ENCODE measurements at regions not wholly inside any gene's neighbourhood (a gene's known extent, or its start where the extent isn't known, plus 50 kb on each side); places are given as distances from the start of the nearest gene placed in this dataset.

DNA sequence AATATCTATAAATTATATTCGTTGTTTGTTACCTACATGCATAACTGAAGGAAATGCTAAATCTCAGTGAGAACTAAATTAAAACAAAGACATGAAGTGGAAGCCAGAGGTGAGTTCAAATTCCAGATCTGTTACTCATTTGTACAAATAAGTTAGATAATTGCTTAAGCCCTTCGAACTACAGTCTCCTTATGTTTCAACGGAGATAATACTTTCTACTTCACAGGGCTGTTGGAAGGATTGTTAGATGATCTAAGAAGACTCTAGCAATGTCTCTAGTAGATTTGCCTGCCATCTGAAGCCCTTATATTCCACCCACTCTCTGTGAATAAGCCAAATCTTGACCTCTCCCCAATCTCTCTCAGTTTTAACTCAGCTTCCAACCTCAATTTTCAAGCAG lies 125.8 kb downstream of the P2RY1 start:
- ChIA-PET CTCF (no interaction called here), POLR2A (no interaction called here)
- TF ChIP-seq CTCF (IDR thresholded peaks at IDR 0.05) = no peak
- ATAC-seq = no peak
- no peaks in the 10 kb centered on the region for H3K4me1 Mint-ChIP-seq (ENCODE audit: low read depth)
- no peak for DNase-seq
- H3K36me3 Mint-ChIP-seq (ENCODE audit: low read depth) = no peaks in the 10 kb centered on the region
- H3K27me3 Mint-ChIP-seq = no peaks in the 10 kb centered on the region
- H3K9me3 Mint-ChIP-seq = no peaks in the 10 kb centered on the region
- intact Hi-C loops (cut with micrococcal nuclease) = no loop called here
- H3K4me3 Mint-ChIP-seq = no peak overlapping the region
- no peak overlapping the region for H3K27ac Mint-ChIP-seq

GRCh38 chr3:152961323-152961722 lies 126.4 kb downstream of the P2RY1 start:
- no peaks in the 10 kb centered on the region for H3K36me3 Mint-ChIP-seq (ENCODE audit: low read depth)
- ATAC-seq (no peak), DNase-seq (no peak)
- no peak overlapping the region for H3K27ac Mint-ChIP-seq
- H3K4me1 Mint-ChIP-seq (ENCODE audit: low read depth) = no peaks in the 10 kb centered on the region
- H3K9me3 Mint-ChIP-seq = no peaks in the 10 kb centered on the region
- ChIA-PET POLR2A (no interaction called here), CTCF (no interaction called here)
- no peak overlapping the region for H3K4me3 Mint-ChIP-seq
- TF ChIP-seq CTCF (IDR thresholded peaks at IDR 0.05) = peak; percentile 20
- intact Hi-C loops (cut with micrococcal nuclease) = no loop called here
- H3K27me3 Mint-ChIP-seq = no peaks in the 10 kb centered on the region

- DNase-seq = no peak
- no peaks in the 10 kb centered on the region for H3K9me3 Mint-ChIP-seq
- no peak for ATAC-seq
- TF ChIP-seq CTCF (IDR thresholded peaks at IDR 0.05) = no peak
- no peaks in the 10 kb centered on the region for H3K27me3 Mint-ChIP-seq
- ChIA-PET CTCF (no interaction called here), POLR2A (interaction anchor here (0.6 kb wide), 1 partner anchor 29 kb away, joined by 3 read pairs; no protein-coding TSS in a partner anchor)
- no peak overlapping the region for H3K4me3 Mint-ChIP-seq
- H3K36me3 Mint-ChIP-seq (ENCODE audit: low read depth) = no peaks in the 10 kb centered on the region
- H3K27ac Mint-ChIP-seq = no peak overlapping the region
- intact Hi-C loops (cut with micrococcal nuclease) = no loop called here
- no peaks in the 10 kb centered on the region for H3K4me1 Mint-ChIP-seq (ENCODE audit: low read depth)
Observed at GRCh38 chr3:152964911-152965609, 130.1 kb downstream of the P2RY1 start.

DNA sequence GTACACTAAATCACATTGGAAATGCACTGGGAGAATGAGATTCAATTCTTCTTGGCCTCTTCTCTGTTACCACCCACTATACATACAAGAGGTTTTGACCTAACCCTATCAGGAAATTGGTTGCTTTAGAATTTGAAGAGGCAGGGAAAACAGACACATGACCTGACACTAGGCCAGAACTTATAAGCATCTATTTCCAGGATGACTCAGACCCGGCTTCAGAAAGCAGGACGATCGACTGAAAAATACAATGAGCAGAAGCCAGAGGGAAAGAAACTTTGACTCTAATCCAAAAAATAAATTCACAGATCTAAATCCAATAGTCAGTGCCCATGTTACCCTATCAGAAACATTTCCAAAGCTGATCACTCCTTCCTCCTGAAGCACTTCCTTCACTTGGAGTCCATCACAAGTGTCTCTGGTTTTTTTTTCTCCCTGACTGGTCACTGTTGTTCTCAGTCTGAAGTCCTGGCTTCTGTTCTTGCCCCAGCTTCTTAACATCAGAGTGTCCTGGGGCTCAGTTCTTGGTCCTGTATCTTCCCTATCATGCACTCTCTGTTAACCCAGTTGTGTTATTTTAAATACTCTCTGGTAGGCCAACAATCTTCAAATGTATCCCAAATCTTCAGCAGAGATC lies 133.6 kb downstream of the P2RY1 start:
- CTCF ChIA-PET = interaction anchor here (1.3 kb wide), 1 partner anchor 11 kb away, joined by 4 read pairs; no protein-coding TSS in a partner anchor
- Mint-ChIP-seq H3K27ac (no peak overlapping the region), H3K4me3 (no peak overlapping the region), H3K36me3 (ENCODE audit: low read depth) (no peaks in the 10 kb centered on the region), H3K4me1 (ENCODE audit: low read depth) (no peaks in the 10 kb centered on the region), H3K27me3 (no peaks in the 10 kb centered on the region), H3K9me3 (no peaks in the 10 kb centered on the region)
- POLR2A ChIA-PET = no interaction called here
- TF ChIP-seq CTCF (IDR thresholded peaks at IDR 0.05) = no peak
- intact Hi-C loops (cut with micrococcal nuclease) = no loop called here
- DNase-seq = no peak
- ATAC-seq = no peak

- H3K36me3 Mint-ChIP-seq (ENCODE audit: low read depth) = no peaks in the 10 kb centered on the region
- TF ChIP-seq CTCF (IDR thresholded peaks at IDR 0.05) = no peak
- POLR2A ChIA-PET = interaction anchor here (0.6 kb wide), 1 partner anchor 1093 kb away, joined by 3 read pairs; no protein-coding TSS in a partner anchor
- no peak overlapping the region for H3K27ac Mint-ChIP-seq
- CTCF ChIA-PET = no interaction called here
- intact Hi-C loops (cut with micrococcal nuclease) = no loop called here
- no peak for ATAC-seq
- no peaks in the 10 kb centered on the region for H3K4me1 Mint-ChIP-seq (ENCODE audit: low read depth)
- no peaks in the 10 kb centered on the region for H3K9me3 Mint-ChIP-seq
- H3K27me3 Mint-ChIP-seq = peaks cover 3% of the 10 kb centered on the region
- DNase-seq = no peak
- H3K4me3 Mint-ChIP-seq = no peak overlapping the region
Observed at GRCh38 chr3:152969557-152970300, 134.8 kb downstream of the P2RY1 start.

All from activated CD8-positive, alpha-beta T cell treated with anti-CD3 and anti-CD28 coated beads for 36 hours (primary cell).